ENCODE measurements at regions not wholly inside any gene's neighbourhood (a gene's known extent, or its start where the extent isn't known, plus 50 kb on each side); places are given as distances from the start of the nearest gene placed in this dataset.
"Not testable (repeated sequence)": the region's sequence is repeated elsewhere in the genome, so short reads cannot be mapped to it uniquely, and the experiment has no call there.

GRCh38 chrX:94942603-94943002 lies 1268.6 kb downstream of the FAM133A start:
- 68% methylated on average over 2 of the region's 2 CpGs; no CpG with 5 or more reads in 1 of the 2 donors for WGBS, 2 donors (ENCODE audit: low coverage in 1 of 2)
- no peak overlapping the region for H3K4me3 ChIP-seq
- H3K4me1 ChIP-seq, result no peaks in the 10 kb centered on the region
- DNase-seq, result no peak
- no peak for TF ChIP-seq POLR2A (IDR thresholded peaks at IDR 0.05)
- TF ChIP-seq, protein P1, sequence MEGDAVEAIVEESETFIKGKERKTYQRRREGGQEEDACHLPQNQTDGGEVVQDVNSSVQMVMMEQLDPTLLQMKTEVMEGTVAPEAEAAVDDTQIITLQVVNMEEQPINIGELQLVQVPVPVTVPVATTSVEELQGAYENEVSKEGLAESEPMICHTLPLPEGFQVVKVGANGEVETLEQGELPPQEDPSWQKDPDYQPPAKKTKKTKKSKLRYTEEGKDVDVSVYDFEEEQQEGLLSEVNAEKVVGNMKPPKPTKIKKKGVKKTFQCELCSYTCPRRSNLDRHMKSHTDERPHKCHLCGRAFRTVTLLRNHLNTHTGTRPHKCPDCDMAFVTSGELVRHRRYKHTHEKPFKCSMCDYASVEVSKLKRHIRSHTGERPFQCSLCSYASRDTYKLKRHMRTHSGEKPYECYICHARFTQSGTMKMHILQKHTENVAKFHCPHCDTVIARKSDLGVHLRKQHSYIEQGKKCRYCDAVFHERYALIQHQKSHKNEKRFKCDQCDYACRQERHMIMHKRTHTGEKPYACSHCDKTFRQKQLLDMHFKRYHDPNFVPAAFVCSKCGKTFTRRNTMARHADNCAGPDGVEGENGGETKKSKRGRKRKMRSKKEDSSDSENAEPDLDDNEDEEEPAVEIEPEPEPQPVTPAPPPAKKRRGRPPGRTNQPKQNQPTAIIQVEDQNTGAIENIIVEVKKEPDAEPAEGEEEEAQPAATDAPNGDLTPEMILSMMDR (IDR thresholded peaks at IDR 0.05), result no peak
- TF ChIP-seq POLR2AphosphoS5 (IDR thresholded peaks at IDR 0.05), result no peak
- no peak for TF ChIP-seq EP300 (IDR thresholded peaks at IDR 0.05; ENCODE audit: low read depth)
- H3K9me3 ChIP-seq, result no peaks in the 10 kb centered on the region
- intact Hi-C loops (cut with DNase I; ENCODE audit: low total_unique reads), result no loop called here
- H3K36me3 ChIP-seq, result no peaks in the 10 kb centered on the region
- H3K27me3 ChIP-seq, result no peaks in the 10 kb centered on the region
- no peak overlapping the region for H3K27ac ChIP-seq
- in situ Hi-C loops (cut with MboI; ENCODE audit: low pct_ligation_motif_present in 1 of 4, low pct_unique_long_range_greater_than_20kb in 1 of 4, low sequenced_read_pairs in 3 of 4), result no loop called here

DNA sequence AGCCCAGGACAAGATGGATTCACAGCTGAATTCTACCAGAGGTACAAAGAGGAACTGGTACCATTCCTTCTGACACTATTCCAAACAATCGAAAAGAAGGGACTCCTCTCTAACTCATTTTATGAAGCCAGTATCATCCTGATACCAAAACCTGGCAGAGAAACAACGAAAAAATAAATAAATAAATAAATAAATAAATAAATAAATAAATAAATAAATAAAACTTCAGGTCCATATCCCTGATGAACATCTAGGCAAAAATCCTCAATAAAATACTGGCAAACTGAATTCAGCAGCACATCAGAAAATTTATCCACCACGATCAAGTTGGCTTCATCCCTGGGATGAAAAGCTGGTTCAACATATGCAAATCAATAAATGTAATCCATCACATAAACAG lies 1272.1 kb downstream of the FAM133A start:
- H3K27me3 ChIP-seq; H3K36me3 ChIP-seq; H3K9me3 ChIP-seq; DNase-seq; H3K4me3 ChIP-seq; intact Hi-C loops (cut with DNase I; ENCODE audit: low total_unique reads); H3K27ac ChIP-seq; H3K4me1 ChIP-seq; in situ Hi-C loops (cut with MboI; ENCODE audit: low pct_ligation_motif_present in 1 of 4, low pct_unique_long_range_greater_than_20kb in 1 of 4, low sequenced_read_pairs in 3 of 4): not testable (repeated sequence)
- WGBS, 2 donors (ENCODE audit: low coverage in 1 of 2), result 64% methylated on average over 3 of the region's 3 CpGs; no CpG with 5 or more reads in 1 of the 2 donors

- 59 to 65% methylated on average over 2 of the region's 2 CpGs for WGBS, 2 donors (ENCODE audit: low coverage in 1 of 2)
- Histone ChIP-seq H3K36me3 (no peaks in the 10 kb centered on the region), H3K27me3 (no peaks in the 10 kb centered on the region), H3K9me3 (no peaks in the 10 kb centered on the region), H3K4me1 (no peaks in the 10 kb centered on the region), H3K27ac (no peak overlapping the region), H3K4me3 (no peak overlapping the region)
- intact Hi-C loops (cut with DNase I; ENCODE audit: low total_unique reads), result no loop called here
- in situ Hi-C loops (cut with MboI; ENCODE audit: low pct_ligation_motif_present in 1 of 4, low pct_unique_long_range_greater_than_20kb in 1 of 4, low sequenced_read_pairs in 3 of 4), result no loop called here
- TF ChIP-seq POLR2AphosphoS5 (IDR thresholded peaks at IDR 0.05) (no peak), POLR2A (IDR thresholded peaks at IDR 0.05) (no peak), EP300 (IDR thresholded peaks at IDR 0.05; ENCODE audit: low read depth) (no peak)
- TF ChIP-seq, protein P1 (IDR thresholded peaks at IDR 0.05), result no peak
- DNase-seq, result no peak
Observed at GRCh38 chrX:94961730-94962129, 1287.7 kb downstream of the FAM133A start.

- intact Hi-C loops (cut with DNase I; ENCODE audit: low total_unique reads), result no loop called here
- TF ChIP-seq EP300 (IDR thresholded peaks at IDR 0.05; ENCODE audit: low read depth) (no peak), POLR2A (IDR thresholded peaks at IDR 0.05) (no peak), POLR2AphosphoS5 (IDR thresholded peaks at IDR 0.05) (no peak)
- TF ChIP-seq, protein P1 (IDR thresholded peaks at IDR 0.05), result no peak
- H3K4me1 ChIP-seq, result no peaks in the 10 kb centered on the region
- WGBS, 2 donors (ENCODE audit: low coverage in 1 of 2), result 100% methylated on average over 2 of the region's 2 CpGs; no CpG with 5 or more reads in 1 of the 2 donors
- no peaks in the 10 kb centered on the region for H3K36me3 ChIP-seq
- in situ Hi-C loops (cut with MboI; ENCODE audit: low pct_ligation_motif_present in 1 of 4, low pct_unique_long_range_greater_than_20kb in 1 of 4, low sequenced_read_pairs in 3 of 4), result no loop called here
- H3K27me3 ChIP-seq, result no peaks in the 10 kb centered on the region
- no peak for DNase-seq
- no peak overlapping the region for H3K27ac ChIP-seq
- H3K4me3 ChIP-seq, result no peak overlapping the region
- H3K9me3 ChIP-seq, result no peaks in the 10 kb centered on the region
Observed at GRCh38 chrX:94977562-94977961, 1303.6 kb downstream of the FAM133A start.

DNA sequence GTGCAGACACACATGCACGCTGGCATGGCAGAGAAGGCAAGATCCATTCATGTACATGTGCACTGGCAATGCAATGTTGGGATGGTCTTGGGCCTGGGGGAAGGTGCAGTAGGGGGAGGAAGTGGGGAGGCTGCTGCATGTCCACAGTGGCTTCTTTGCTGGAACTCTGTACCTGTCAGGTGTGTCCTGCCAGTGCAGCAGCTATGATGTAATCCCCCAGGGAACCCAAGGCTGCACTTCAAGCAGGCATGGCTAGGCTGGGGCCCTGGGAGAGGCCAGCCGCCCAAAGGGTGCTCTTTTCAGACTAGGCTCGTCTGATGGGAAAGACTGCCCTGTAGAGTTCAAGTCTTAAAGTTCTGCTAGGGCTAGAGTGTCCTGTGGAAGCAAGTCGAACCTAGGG lies 1304.0 kb downstream of the FAM133A start:
- TF ChIP-seq, protein P1 (IDR thresholded peaks at IDR 0.05), result no peak
- TF ChIP-seq POLR2A (IDR thresholded peaks at IDR 0.05), result no peak
- TF ChIP-seq EP300 (IDR thresholded peaks at IDR 0.05; ENCODE audit: low read depth), result no peak
- no peak for TF ChIP-seq POLR2AphosphoS5 (IDR thresholded peaks at IDR 0.05)

More for the DNA sequence above, 1304.0 kb downstream of the FAM133A start:
- no peaks in the 10 kb centered on the region for H3K36me3 ChIP-seq
- WGBS, 2 donors (ENCODE audit: low coverage in 1 of 2), result 55% methylated on average over 4 of the region's 4 CpGs; no CpG with 5 or more reads in 1 of the 2 donors
- no peaks in the 10 kb centered on the region for H3K4me1 ChIP-seq
- no peak overlapping the region for H3K27ac ChIP-seq
- no peaks in the 10 kb centered on the region for H3K27me3 ChIP-seq
- in situ Hi-C loops (cut with MboI; ENCODE audit: low pct_ligation_motif_present in 1 of 4, low pct_unique_long_range_greater_than_20kb in 1 of 4, low sequenced_read_pairs in 3 of 4) (no loop called here), intact Hi-C loops (cut with DNase I; ENCODE audit: low total_unique reads) (no loop called here)
- no peak overlapping the region for H3K4me3 ChIP-seq
- H3K9me3 ChIP-seq, result no peaks in the 10 kb centered on the region
- no peak for DNase-seq
